DND-41 (cell line): ENCODE measurements at regions not wholly inside any gene's neighbourhood (a gene's known extent, or its start where the extent isn't known, plus 50 kb on each side); places are given as distances from the start of the nearest gene placed in this dataset.

Source experiments
- CTCF ChIP-seq: IDR thresholded peaks from 2 replicates; pipeline ENCODE4 v1.5.1; 2012; ENCODE audit warnings: borderline replicate concordance, low read length, moderate library complexity, mild to moderate bottlenecking; ENCODE audit not compliant: poor library complexity, severe bottlenecking; ENCODE audit errors: extremely low read depth
- EZH2 ChIP-seq: IDR thresholded peaks from 3 replicates; pipeline ENCODE4 v1.6.1; 2012; ENCODE audit warnings: borderline replicate concordance, low read depth, mild to moderate bottlenecking, moderate library complexity, low read length, inconsistent platforms; ENCODE audit not compliant: severe bottlenecking

DNA sequence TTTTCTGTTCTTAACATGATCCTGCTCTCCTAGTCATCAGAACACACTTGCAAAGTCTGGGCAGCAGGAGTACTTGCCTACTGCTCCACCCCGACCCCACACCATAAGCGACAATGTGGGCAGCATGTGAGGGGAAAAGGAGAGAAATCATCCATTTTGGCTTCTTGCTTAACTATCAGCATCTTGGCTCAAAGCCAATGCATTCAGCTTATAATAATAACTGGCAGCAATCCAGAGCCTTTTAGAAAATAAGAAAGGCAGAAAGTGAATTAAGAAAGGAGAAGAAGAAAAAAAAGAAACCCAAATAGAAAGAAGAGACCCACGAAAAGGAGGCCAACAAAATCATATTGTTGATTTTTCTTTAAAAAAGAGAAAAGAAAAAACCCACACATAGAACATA, 930.8 kb downstream of the BCL11B start:
- no peak for TF ChIP-seq CTCF
- no peak for TF ChIP-seq EZH2
